Loucy (cell line): ENCODE measurements at regions not wholly inside any gene's neighbourhood (a gene's known extent, or its start where the extent isn't known, plus 50 kb on each side); places are given as distances from the start of the nearest gene placed in this dataset.
A peak's percentile ranks its signal among the peaks of the same experiment; 100 is the strongest.
"Not testable (repeated sequence)": the region's sequence is repeated elsewhere in the genome, so short reads cannot be mapped to it uniquely, and the experiment has no call there.

Experiments
- EZH2phosphoT487 ChIP-seq: fragments of 200-600 bp; IDR thresholded peaks from 2 replicates; pipeline ENCODE4 v1.6.1; 2018; ENCODE audit warnings: antibody characterized with exemption, mild to moderate bottlenecking, moderate library complexity, borderline replicate concordance
- TF ChIP-seq, protein P1 (sequence below): fragments of 200-600 bp; sonication (generic); conservative IDR thresholded peaks from 2 replicates; pipeline ENCODE4 v1.5.1; 2014; ENCODE audit warnings: mild to moderate bottlenecking, antibody characterized with exemption, low read length

DNA sequence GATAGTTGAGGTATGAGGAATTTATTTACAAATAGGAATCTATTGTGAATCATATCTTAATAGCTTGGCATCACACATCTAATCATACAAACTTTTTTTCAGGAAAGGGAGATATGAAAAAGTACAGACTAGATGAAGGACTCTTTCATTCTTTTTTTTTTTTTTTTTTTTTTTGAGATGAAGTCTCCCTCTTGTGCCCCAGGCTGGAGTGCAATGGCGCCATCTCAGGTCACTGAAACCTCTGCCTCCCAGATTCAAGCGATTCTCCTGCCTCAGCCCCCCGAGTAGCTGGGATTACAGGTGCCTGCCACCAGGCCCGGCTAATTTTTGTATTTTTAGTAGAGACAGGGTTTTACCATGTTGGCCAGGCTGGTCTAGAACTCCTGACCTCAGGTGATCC is 65.1 kb upstream of the NECTIN3 start:
- TF ChIP-seq, protein P1, sequence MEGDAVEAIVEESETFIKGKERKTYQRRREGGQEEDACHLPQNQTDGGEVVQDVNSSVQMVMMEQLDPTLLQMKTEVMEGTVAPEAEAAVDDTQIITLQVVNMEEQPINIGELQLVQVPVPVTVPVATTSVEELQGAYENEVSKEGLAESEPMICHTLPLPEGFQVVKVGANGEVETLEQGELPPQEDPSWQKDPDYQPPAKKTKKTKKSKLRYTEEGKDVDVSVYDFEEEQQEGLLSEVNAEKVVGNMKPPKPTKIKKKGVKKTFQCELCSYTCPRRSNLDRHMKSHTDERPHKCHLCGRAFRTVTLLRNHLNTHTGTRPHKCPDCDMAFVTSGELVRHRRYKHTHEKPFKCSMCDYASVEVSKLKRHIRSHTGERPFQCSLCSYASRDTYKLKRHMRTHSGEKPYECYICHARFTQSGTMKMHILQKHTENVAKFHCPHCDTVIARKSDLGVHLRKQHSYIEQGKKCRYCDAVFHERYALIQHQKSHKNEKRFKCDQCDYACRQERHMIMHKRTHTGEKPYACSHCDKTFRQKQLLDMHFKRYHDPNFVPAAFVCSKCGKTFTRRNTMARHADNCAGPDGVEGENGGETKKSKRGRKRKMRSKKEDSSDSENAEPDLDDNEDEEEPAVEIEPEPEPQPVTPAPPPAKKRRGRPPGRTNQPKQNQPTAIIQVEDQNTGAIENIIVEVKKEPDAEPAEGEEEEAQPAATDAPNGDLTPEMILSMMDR: peak; percentile 41
- not testable (repeated sequence) for TF ChIP-seq EZH2phosphoT487
